Progenitor cell of endocrine pancreas (in vitro differentiated cells): ENCODE measurements at regions not wholly inside any gene's neighbourhood (a gene's known extent, or its start where the extent isn't known, plus 50 kb on each side); places are given as distances from the start of the nearest gene placed in this dataset.
"Not testable (repeated sequence)": the region's sequence is repeated elsewhere in the genome, so short reads cannot be mapped to it uniquely, and the experiment has no call there.

Experiments used
- DNase-seq: peaks from one replicate; pipeline ENCODE4 v3.0.0; 2021; ENCODE audit warnings: low spot score; ENCODE audit not compliant: unreplicated experiment
- H3K27ac Mint-ChIP-seq: 2 replicates; pipeline ENCODE4 v1.8.0; 2021; ENCODE audit warnings: mild to moderate bottlenecking, moderate library complexity, mixed read lengths
- H3K27me3 Mint-ChIP-seq: 2 replicates; pipeline ENCODE4 v1.8.0; 2021; ENCODE audit warnings: mixed read lengths
- H3K36me3 Mint-ChIP-seq: 2 replicates; pipeline ENCODE4 v1.8.0; 2022; ENCODE audit warnings: mixed read lengths; ENCODE audit not compliant: insufficient read depth
- H3K4me1 Mint-ChIP-seq: 2 replicates; pipeline ENCODE4 v1.8.0; 2021; ENCODE audit warnings: low read depth, mixed read lengths
- H3K4me3 Mint-ChIP-seq: 2 replicates; pipeline ENCODE4 v1.8.0; 2021; ENCODE audit warnings: low read depth, mild to moderate bottlenecking, moderate library complexity, mixed read lengths
- H3K9me3 Mint-ChIP-seq: 2 replicates; pipeline ENCODE4 v1.8.0; 2021; ENCODE audit warnings: low read depth, mixed read lengths
- CTCF ChIP-seq: fragments of 200-600 bp; sonication (generic); IDR thresholded peaks from one replicate; pipeline ENCODE4 v1.5.0; 2021; ENCODE audit warnings: antibody characterized with exemption, mild to moderate bottlenecking; ENCODE audit not compliant: unreplicated experiment

- no peak overlapping the region for H3K27ac Mint-ChIP-seq
- H3K4me3 Mint-ChIP-seq = no peak overlapping the region
- no peaks in the 10 kb centered on the region for H3K27me3 Mint-ChIP-seq
- H3K9me3 Mint-ChIP-seq = no peaks in the 10 kb centered on the region
- H3K36me3 Mint-ChIP-seq = no peaks in the 10 kb centered on the region
- DNase-seq = no peak
- no peaks in the 10 kb centered on the region for H3K4me1 Mint-ChIP-seq
- TF ChIP-seq CTCF = no peak
These were observed 198.3 kb upstream of the FIGN start for GRCh38 chr2:163934131-163934530.

GRCh38 chr2:163919717-163920116, 183.9 kb upstream of the FIGN start:
- Mint-ChIP-seq H3K36me3 (no peaks in the 10 kb centered on the region), H3K4me1 (no peaks in the 10 kb centered on the region), H3K27ac (no peak overlapping the region), H3K4me3 (no peak overlapping the region), H3K9me3 (no peaks in the 10 kb centered on the region), H3K27me3 (no peaks in the 10 kb centered on the region)
- TF ChIP-seq CTCF = no peak
- DNase-seq = no peak

- not testable (repeated sequence) for H3K36me3 Mint-ChIP-seq, H3K4me3 Mint-ChIP-seq, H3K4me1 Mint-ChIP-seq, H3K27ac Mint-ChIP-seq, H3K9me3 Mint-ChIP-seq, H3K27me3 Mint-ChIP-seq, DNase-seq
These were observed 178.7 kb upstream of the FIGN start for GRCh38 chr2:163914486-163914885.

- not testable (repeated sequence) for H3K4me3 Mint-ChIP-seq, H3K36me3 Mint-ChIP-seq, H3K27ac Mint-ChIP-seq, H3K27me3 Mint-ChIP-seq, H3K9me3 Mint-ChIP-seq, H3K4me1 Mint-ChIP-seq, DNase-seq
These were observed 177.7 kb upstream of the FIGN start for GRCh38 chr2:163913532-163913944.

- H3K9me3 Mint-ChIP-seq = peaks cover 14% of the 10 kb centered on the region
- no peak overlapping the region for H3K4me3 Mint-ChIP-seq
- no peaks in the 10 kb centered on the region for H3K4me1 Mint-ChIP-seq
- no peaks in the 10 kb centered on the region for H3K27me3 Mint-ChIP-seq
- H3K27ac Mint-ChIP-seq = no peak overlapping the region
- no peak for DNase-seq
- H3K36me3 Mint-ChIP-seq = no peaks in the 10 kb centered on the region
- no peak for TF ChIP-seq CTCF
These were observed 173.7 kb upstream of the FIGN start for GRCh38 chr2:163909411-163910080.

GRCh38 chr2:163906410-163906809, 170.6 kb upstream of the FIGN start:
- Mint-ChIP-seq H3K4me3 (no peak overlapping the region), H3K36me3 (no peaks in the 10 kb centered on the region), H3K4me1 (no peaks in the 10 kb centered on the region), H3K9me3 (peaks cover 16% of the 10 kb centered on the region), H3K27me3 (no peaks in the 10 kb centered on the region), H3K27ac (no peak overlapping the region)
- no peak for DNase-seq
- no peak for TF ChIP-seq CTCF
